Panc1 (cell line): ENCODE measurements at regions not wholly inside any gene's neighbourhood (a gene's known extent, or its start where the extent isn't known, plus 50 kb on each side); places are given as distances from the start of the nearest gene placed in this dataset.

ENCODE experiments used
- ATAC-seq: fragments of 200-7000 bp; cut with Tn5 transposase; 2 replicates; pipeline ENCODE4 v1.9.1; 2020; ENCODE audit warnings: mild to moderate bottlenecking, moderate library complexity
- BruUV-seq: library from RNA; stranded (reverse); fragments of 400-500 nt; replicated peaks from 2 replicates; lab custom pipeline; 2021; lab: Mats Ljungman, UMichigan
- CTCF ChIA-PET: fragments of 300-600 bp; sonication (Branson Sonifier 250); formaldehyde crosslinking; loops from one replicate; lab custom pipeline; 2022; ENCODE audit warnings: antibody characterized with exemption; lab: Charles Lee
- POLR2A ChIA-PET: fragments of 300-600 bp; sonication (Branson Sonifier 250); formaldehyde crosslinking; loops from one replicate; lab custom pipeline; 2022; ENCODE audit warnings: antibody characterized with exemption; lab: Charles Lee
- DNase-seq: peaks from one replicate; pipeline ENCODE4 v3.0.0-alpha.2; 2010; ENCODE audit warnings: low read depth, low spot score
- H3K27ac ChIP-seq: 2 replicates; pipeline ENCODE4 v1.5.1; 2011; ENCODE audit warnings: mild to moderate bottlenecking, low read length, inconsistent platforms
- H3K27me3 ChIP-seq: fragments of 200-500 bp; sonication (Bioruptor generic); 2 replicates; pipeline ENCODE4 v1.6.0; 2014; ENCODE audit warnings: low read length, inconsistent platforms; ENCODE audit not compliant: control insufficient read depth, insufficient read depth
- H3K36me3 ChIP-seq: fragments of 200-500 bp; sonication (Bioruptor generic); 2 replicates; pipeline ENCODE4 v1.5.1; 2014; ENCODE audit warnings: inconsistent platforms, mild to moderate bottlenecking, low read length, moderate library complexity; ENCODE audit not compliant: control insufficient read depth, insufficient read depth
- H3K4me1 ChIP-seq: 2 replicates; pipeline ENCODE4 v1.5.1; 2011; ENCODE audit warnings: inconsistent platforms, mild to moderate bottlenecking, low read length, moderate library complexity; ENCODE audit not compliant: control insufficient read depth, insufficient read depth
- H3K4me3 ChIP-seq, 2 experiments: 2 replicates each; pipeline ENCODE4 v1.5.1; 2011 to 2012; ENCODE audit warnings: low read depth in 2 of 2, low read length in 2 of 2, mild to moderate bottlenecking in 2 of 2, inconsistent platforms in 1 of 2, moderate library complexity in 1 of 2
- H3K9me3 ChIP-seq: fragments of 200-500 bp; sonication (Bioruptor generic); 2 replicates; pipeline ENCODE4 v1.5.1; 2014; ENCODE audit warnings: low read depth, mild to moderate bottlenecking, inconsistent platforms, low read length, moderate library complexity; ENCODE audit not compliant: control insufficient read depth, insufficient read depth
- CTCF ChIP-seq: fragments of 450-650 bp; IDR thresholded peaks from 2 replicates; pipeline ENCODE4 v1.5.1; 2017; ENCODE audit warnings: mild to moderate bottlenecking
- POLR2AphosphoS5 ChIP-seq: IDR thresholded peaks from 2 replicates; pipeline ENCODE4 v1.6.1; 2012; ENCODE audit warnings: mild to moderate bottlenecking, low read depth, low read length, moderate library complexity
- REST ChIP-seq, 2 experiments: IDR thresholded peaks; 2 replicates each; pipeline ENCODE4 v1.6.1; 2011 to 2012; ENCODE audit warnings: low read depth in 2 of 2, control low read depth in 1 of 2, low read length in 1 of 2, mild to moderate bottlenecking in 1 of 2, moderate library complexity in 1 of 2; ENCODE audit not compliant: insufficient read depth in 1 of 2
- SIN3A ChIP-seq: IDR thresholded peaks from 2 replicates; pipeline ENCODE4 v1.6.1; 2012; ENCODE audit warnings: low read depth, mild to moderate bottlenecking, low read length, moderate library complexity, borderline replicate concordance; ENCODE audit not compliant: insufficient read depth
- TCF7L2 ChIP-seq: IDR thresholded peaks from 2 replicates; pipeline ENCODE4 v1.6.1; 2011; ENCODE audit warnings: mild to moderate bottlenecking, low read depth, low read length, inconsistent platforms
- in situ Hi-C: cut with HindIII; loops from 2 replicates; pipeline ENCODE4 v1.10.0; 2016; ENCODE audit warnings: low sequenced_read_pairs, low pct_unique_long_range_greater_than_20kb
- intact Hi-C: fragments of 100-400 bp; cut with micrococcal nuclease; formaldehyde crosslinking; loops from one replicate; pipeline ENCODE4 v1.10.0; 2022; ENCODE audit not compliant: unreplicated experiment

GRCh38 chr12:126051611-126052107 lies 986.4 kb downstream of the AACS start:
- TF ChIP-seq POLR2AphosphoS5 = no peak
- TF ChIP-seq CTCF = peak; percentile 10; the same call in 1 of the 2 replicates
- in situ Hi-C loops (no loop called here), intact Hi-C loops (no loop called here)
- ChIA-PET POLR2A (no interaction called here), CTCF (no interaction called here)
- Histone ChIP-seq H3K36me3 (no peaks in the 10 kb centered on the region), H3K9me3 (no peaks in the 10 kb centered on the region), H3K4me1 (no peaks in the 10 kb centered on the region), H3K27me3 (no peaks in the 10 kb centered on the region), H3K27ac (no peak overlapping the region), H3K4me3 (no peak overlapping the region)
- ATAC-seq = no peak
- BruUV-seq = no TSS peak
- no peak for DNase-seq

- ATAC-seq = no peak
Measured at GRCh38 chr12:126055521-126055920, 990.3 kb downstream of the AACS start.

More at GRCh38 chr12:126055521-126055920, 990.3 kb downstream of the AACS start:
- no peaks in the 10 kb centered on the region for H3K27me3 ChIP-seq
- ChIA-PET POLR2A (no interaction called here), CTCF (no interaction called here)
- H3K4me1 ChIP-seq = no peaks in the 10 kb centered on the region
- no peak for TF ChIP-seq REST (IDR thresholded peaks at IDR 0.05; ENCODE audit: insufficient read depth in 1 of 2, low read depth in 2 of 2, low read length in 1 of 2)
- no peak for TF ChIP-seq SIN3A
- TF ChIP-seq POLR2AphosphoS5 = no peak
- TF ChIP-seq CTCF = no peak
- no peak for TF ChIP-seq TCF7L2
- intact Hi-C loops (no loop called here), in situ Hi-C loops (no loop called here)
- no TSS peak for BruUV-seq
- DNase-seq = no peak
- H3K4me3 ChIP-seq = no peak overlapping the region
- no peak overlapping the region for H3K27ac ChIP-seq
- H3K9me3 ChIP-seq = no peaks in the 10 kb centered on the region
- H3K36me3 ChIP-seq = no peaks in the 10 kb centered on the region
